ENCODE measurements at regions not wholly inside any gene's neighbourhood (a gene's known extent, or its start where the extent isn't known, plus 50 kb on each side); places are given as distances from the start of the nearest gene placed in this dataset.

DNA sequence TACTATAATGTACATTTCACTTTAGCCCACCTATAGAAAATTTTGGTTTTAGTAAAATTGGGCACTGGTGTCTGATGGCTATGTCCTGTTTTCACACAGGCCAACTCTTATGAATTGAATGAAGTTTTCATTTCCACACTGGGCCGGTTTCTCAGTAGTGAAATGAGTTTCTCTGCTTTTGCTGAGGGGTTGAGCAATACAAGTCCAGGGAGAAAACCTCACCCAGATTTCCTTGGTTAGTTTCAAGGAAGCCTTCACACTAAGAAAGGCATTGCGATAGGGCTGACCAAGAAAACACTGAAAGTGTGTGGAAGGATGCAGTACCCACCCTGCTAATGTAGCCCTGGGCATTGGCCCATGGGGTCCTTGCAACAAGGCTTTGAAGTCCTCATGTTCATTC, 331.5 kb upstream of the CFAP20DC start:
- H3K4me3 ChIP-seq (ENCODE audit: low read depth, low read length): no peak overlapping the region
- TF ChIP-seq, protein P1, sequence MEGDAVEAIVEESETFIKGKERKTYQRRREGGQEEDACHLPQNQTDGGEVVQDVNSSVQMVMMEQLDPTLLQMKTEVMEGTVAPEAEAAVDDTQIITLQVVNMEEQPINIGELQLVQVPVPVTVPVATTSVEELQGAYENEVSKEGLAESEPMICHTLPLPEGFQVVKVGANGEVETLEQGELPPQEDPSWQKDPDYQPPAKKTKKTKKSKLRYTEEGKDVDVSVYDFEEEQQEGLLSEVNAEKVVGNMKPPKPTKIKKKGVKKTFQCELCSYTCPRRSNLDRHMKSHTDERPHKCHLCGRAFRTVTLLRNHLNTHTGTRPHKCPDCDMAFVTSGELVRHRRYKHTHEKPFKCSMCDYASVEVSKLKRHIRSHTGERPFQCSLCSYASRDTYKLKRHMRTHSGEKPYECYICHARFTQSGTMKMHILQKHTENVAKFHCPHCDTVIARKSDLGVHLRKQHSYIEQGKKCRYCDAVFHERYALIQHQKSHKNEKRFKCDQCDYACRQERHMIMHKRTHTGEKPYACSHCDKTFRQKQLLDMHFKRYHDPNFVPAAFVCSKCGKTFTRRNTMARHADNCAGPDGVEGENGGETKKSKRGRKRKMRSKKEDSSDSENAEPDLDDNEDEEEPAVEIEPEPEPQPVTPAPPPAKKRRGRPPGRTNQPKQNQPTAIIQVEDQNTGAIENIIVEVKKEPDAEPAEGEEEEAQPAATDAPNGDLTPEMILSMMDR (IDR thresholded peaks at IDR 0.05; ENCODE audit: low read depth, low read length): no peak
- H3K27ac ChIP-seq (ENCODE audit: low read depth, low read length): no peak overlapping the region
- H3K9me3 ChIP-seq (ENCODE audit: control insufficient read depth, insufficient read depth, low read length): no peaks in the 10 kb centered on the region
- ChIA-PET CTCF (no interaction called here), POLR2A (no interaction called here)
- DNase-seq (ENCODE audit: low read depth, low spot score): no peak
- H3K27me3 ChIP-seq (ENCODE audit: control insufficient read depth, insufficient read depth, low read length): no peaks in the 10 kb centered on the region

DNA sequence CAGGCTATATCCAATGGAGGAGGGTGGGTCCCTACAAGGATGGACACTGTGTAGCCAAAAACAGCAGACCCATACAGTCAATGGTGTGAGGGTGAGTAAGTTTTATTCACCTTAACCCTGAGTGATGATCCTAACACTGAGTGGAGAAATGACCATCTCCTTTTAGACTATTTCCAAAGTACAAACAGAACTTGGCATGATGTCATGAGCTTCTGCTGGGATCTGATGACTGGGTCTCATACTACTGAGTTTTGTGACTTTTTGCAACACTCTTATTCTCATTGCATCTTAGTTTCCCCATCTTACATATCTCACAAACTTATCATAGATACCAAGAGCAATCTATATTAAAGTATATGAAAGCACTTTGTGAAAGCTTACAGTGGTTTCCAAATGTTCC, 330.3 kb upstream of the CFAP20DC start:
- DNase-seq (ENCODE audit: low read depth, low spot score): no peak
- Histone ChIP-seq H3K9me3 (ENCODE audit: control insufficient read depth, insufficient read depth, low read length) (no peaks in the 10 kb centered on the region), H3K27me3 (ENCODE audit: control insufficient read depth, insufficient read depth, low read length) (no peaks in the 10 kb centered on the region), H3K4me3 (ENCODE audit: low read depth, low read length) (no peak overlapping the region), H3K27ac (ENCODE audit: low read depth, low read length) (no peak overlapping the region)
- POLR2A ChIA-PET: no interaction called here
- CTCF ChIA-PET: interaction anchor here (0.6 kb wide), 1 partner anchor 478 kb away, joined by 4 read pairs; no protein-coding TSS in a partner anchor
- TF ChIP-seq, protein P1 (IDR thresholded peaks at IDR 0.05; ENCODE audit: low read depth, low read length): no peak

DNA sequence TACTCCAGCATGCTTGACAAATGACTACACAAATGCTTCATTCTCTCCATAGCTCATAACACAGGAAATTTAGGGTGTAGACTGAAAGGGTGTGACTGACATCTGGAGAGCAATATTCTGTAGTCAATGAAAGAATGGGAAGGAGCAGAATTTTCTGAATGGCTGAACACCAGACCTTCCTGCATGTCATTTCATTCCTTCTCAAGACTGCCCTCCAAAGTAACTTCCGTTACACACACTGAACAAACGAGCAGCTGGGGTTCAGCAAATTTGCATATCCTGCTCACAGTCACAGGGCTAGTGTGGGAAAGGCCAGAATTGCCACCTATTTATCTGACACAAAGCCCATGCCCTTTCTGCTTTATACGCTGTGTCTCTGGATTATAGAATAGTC, 325.0 kb upstream of the CFAP20DC start:
- Histone ChIP-seq H3K27me3 (ENCODE audit: control insufficient read depth, insufficient read depth, low read length) (no peaks in the 10 kb centered on the region), H3K27ac (ENCODE audit: low read depth, low read length) (no peak overlapping the region), H3K4me3 (ENCODE audit: low read depth, low read length) (no peak overlapping the region), H3K9me3 (ENCODE audit: control insufficient read depth, insufficient read depth, low read length) (no peaks in the 10 kb centered on the region)
- TF ChIP-seq, protein P1 (IDR thresholded peaks at IDR 0.05; ENCODE audit: low read depth, low read length): no peak
- ChIA-PET CTCF (no interaction called here), POLR2A (no interaction called here)
- no peak for DNase-seq (ENCODE audit: low read depth, low spot score)

DNA sequence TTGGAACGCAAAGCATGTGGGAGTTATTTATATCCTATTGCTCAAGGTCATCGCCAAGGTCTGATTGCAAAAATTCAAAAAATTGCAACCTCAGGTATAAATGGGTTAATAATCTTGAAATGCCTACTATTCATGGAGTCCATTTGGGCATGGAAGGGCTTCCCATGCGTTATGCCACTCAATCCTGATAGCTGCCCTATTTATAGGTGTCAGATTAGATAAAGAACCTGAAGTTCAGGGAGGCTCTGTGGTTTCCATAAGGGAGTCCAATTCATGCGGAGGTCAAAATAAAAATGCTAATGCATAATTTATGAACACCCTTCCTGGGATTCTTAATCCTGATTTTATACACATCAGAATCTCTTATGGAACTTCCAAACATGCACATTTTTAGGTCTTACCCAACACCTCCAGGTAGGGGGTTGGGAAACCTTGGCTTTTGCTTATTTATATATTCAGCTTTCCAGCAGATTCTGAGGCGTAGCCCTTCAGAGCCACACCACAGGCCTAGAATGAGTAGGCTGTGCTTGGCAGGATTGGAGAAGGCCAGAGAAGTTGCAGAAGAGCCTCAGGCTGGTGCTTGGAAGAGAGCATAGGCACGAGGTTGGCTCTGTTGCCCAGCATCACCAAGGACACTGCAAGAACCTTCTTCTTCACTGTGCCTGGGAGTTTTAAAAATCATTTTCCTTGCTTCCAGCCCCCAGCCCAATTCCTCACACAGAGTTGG, 324.4 kb upstream of the CFAP20DC start:
- TF ChIP-seq, protein P1 (IDR thresholded peaks at IDR 0.05; ENCODE audit: low read depth, low read length): no peak
- H3K9me3 ChIP-seq (ENCODE audit: control insufficient read depth, insufficient read depth, low read length): no peaks in the 10 kb centered on the region
- no peak for DNase-seq (ENCODE audit: low read depth, low spot score)
- no peak overlapping the region for H3K4me3 ChIP-seq (ENCODE audit: low read depth, low read length)
- H3K27me3 ChIP-seq (ENCODE audit: control insufficient read depth, insufficient read depth, low read length): no peaks in the 10 kb centered on the region
- H3K27ac ChIP-seq (ENCODE audit: low read depth, low read length): no peak overlapping the region
- CTCF ChIA-PET: no interaction called here
- POLR2A ChIA-PET: no interaction called here

DNA sequence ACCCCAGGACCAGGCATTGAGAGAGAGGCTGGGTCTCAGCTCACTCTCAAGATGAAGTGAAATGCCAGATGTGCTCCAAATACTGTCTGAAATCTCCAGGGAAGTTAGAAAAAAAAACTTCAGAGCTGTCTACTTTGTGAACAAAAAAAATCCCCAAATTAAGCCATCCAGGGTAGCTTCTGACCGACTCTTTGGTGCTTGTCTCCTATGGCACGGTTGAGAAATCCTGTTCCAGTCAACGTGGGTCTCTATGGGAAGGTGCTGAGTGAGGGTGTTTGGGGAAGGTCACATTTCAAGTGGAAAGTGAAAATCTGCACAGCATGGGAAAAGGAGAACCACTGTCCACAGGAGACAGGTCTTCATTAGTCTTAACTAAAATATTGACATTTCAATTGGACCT, 322.5 kb upstream of the CFAP20DC start:
- POLR2A ChIA-PET: no interaction called here

More for the DNA sequence above, 322.5 kb upstream of the CFAP20DC start:
- DNase-seq (ENCODE audit: low read depth, low spot score): no peak
- TF ChIP-seq, protein P1 (IDR thresholded peaks at IDR 0.05; ENCODE audit: low read depth, low read length): no peak
- CTCF ChIA-PET: no interaction called here
- no peaks in the 10 kb centered on the region for H3K27me3 ChIP-seq (ENCODE audit: control insufficient read depth, insufficient read depth, low read length)
- H3K4me3 ChIP-seq (ENCODE audit: low read depth, low read length): no peak overlapping the region
- no peak overlapping the region for H3K27ac ChIP-seq (ENCODE audit: low read depth, low read length)
- H3K9me3 ChIP-seq (ENCODE audit: control insufficient read depth, insufficient read depth, low read length): no peaks in the 10 kb centered on the region
